Mucosa of rectum (tissue), 2 donors: ENCODE measurements at regions not wholly inside any gene's neighbourhood (a gene's known extent, or its start where the extent isn't known, plus 50 kb on each side); places are given as distances from the start of the nearest gene placed in this dataset.

ENCODE experiments used
- H3K27ac ChIP-seq, 2 donors: one replicate each; pipeline ENCODE4 v1.7.0; 2013; ENCODE audit warnings: inconsistent platforms in 2 of 2, low read depth in 2 of 2, low read length in 2 of 2
- H3K27me3 ChIP-seq, 2 donors: one replicate each; pipeline ENCODE4 v1.7.0; 2013; ENCODE audit warnings: low read length in 2 of 2; ENCODE audit not compliant: control insufficient read depth in 2 of 2, insufficient read depth in 2 of 2
- H3K36me3 ChIP-seq, 2 donors: one replicate each; pipeline ENCODE4 v1.7.0; 2013; ENCODE audit warnings: low read length in 2 of 2; ENCODE audit not compliant: control insufficient read depth in 2 of 2, insufficient read depth in 2 of 2
- H3K4me1 ChIP-seq, 2 donors: one replicate each; pipeline ENCODE4 v1.7.0; 2013; ENCODE audit warnings: low read length in 2 of 2, mild to moderate bottlenecking in 1 of 2; ENCODE audit not compliant: control insufficient read depth in 2 of 2, insufficient read depth in 2 of 2
- H3K4me3 ChIP-seq, 2 donors: one replicate each; pipeline ENCODE4 v1.7.0; 2013; ENCODE audit warnings: low read length in 2 of 2
- H3K9ac ChIP-seq, 2 donors: one replicate each; pipeline ENCODE4 v1.7.0; 2013; ENCODE audit warnings: low read length in 2 of 2, low read depth in 1 of 2, mild to moderate bottlenecking in 1 of 2
- H3K9me3 ChIP-seq, 2 donors: one replicate each; pipeline ENCODE4 v1.7.0; 2013; ENCODE audit warnings: low read length in 2 of 2; ENCODE audit not compliant: control insufficient read depth in 2 of 2
- donor health status: healthy.
- donor health status: Normal muscosa, but diverticular disease.

- no peak overlapping the region for H3K9ac ChIP-seq
Observed at GRCh38 chr11:86749821-86750401, 50.4 kb upstream of the PRSS23 start.

GRCh38 chr11:86749376-86749775, 51.0 kb upstream of the PRSS23 start:
- H3K27me3 ChIP-seq = no peaks in the 10 kb centered on the region
- H3K9ac ChIP-seq = no peak overlapping the region
- no peaks in the 10 kb centered on the region for H3K4me1 ChIP-seq
- no peaks in the 10 kb centered on the region for H3K36me3 ChIP-seq
- no peaks in the 10 kb centered on the region for H3K9me3 ChIP-seq
- H3K4me3 ChIP-seq = no peak overlapping the region
- no peak overlapping the region for H3K27ac ChIP-seq

More at GRCh38 chr11:86749821-86750401, 50.4 kb upstream of the PRSS23 start:
- Histone ChIP-seq H3K4me1 (no peaks in the 10 kb centered on the region), H3K9me3 (no peaks in the 10 kb centered on the region), H3K36me3 (no peaks in the 10 kb centered on the region), H3K27me3 (no peaks in the 10 kb centered on the region), H3K4me3 (no peak overlapping the region), H3K27ac (no peak overlapping the region)

DNA sequence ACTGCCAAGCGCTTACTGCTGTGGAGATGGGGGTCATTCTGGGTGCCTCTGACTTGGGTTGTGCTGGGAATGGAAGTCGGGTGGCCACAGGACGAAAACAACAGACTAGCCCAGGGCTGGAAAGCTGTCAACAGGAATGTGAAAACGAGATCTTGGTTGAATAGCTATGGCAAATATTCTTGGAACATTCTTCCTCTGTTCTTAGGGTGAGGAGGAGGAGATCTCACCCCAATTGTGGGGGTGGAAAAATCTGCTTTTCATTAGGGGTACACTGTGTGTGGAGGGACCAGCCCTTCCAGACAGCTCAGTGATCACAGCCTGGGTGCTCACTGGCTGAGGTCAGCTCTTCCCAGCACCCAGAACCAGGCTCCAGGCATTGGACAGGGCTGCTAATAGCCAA, 52.0 kb upstream of the PRSS23 start:
- H3K27me3 ChIP-seq = no peaks in the 10 kb centered on the region
- H3K4me1 ChIP-seq = no peaks in the 10 kb centered on the region
- H3K9me3 ChIP-seq = no peaks in the 10 kb centered on the region
- no peak overlapping the region for H3K27ac ChIP-seq
- no peak overlapping the region for H3K4me3 ChIP-seq
- no peak overlapping the region for H3K9ac ChIP-seq
- no peaks in the 10 kb centered on the region for H3K36me3 ChIP-seq

DNA sequence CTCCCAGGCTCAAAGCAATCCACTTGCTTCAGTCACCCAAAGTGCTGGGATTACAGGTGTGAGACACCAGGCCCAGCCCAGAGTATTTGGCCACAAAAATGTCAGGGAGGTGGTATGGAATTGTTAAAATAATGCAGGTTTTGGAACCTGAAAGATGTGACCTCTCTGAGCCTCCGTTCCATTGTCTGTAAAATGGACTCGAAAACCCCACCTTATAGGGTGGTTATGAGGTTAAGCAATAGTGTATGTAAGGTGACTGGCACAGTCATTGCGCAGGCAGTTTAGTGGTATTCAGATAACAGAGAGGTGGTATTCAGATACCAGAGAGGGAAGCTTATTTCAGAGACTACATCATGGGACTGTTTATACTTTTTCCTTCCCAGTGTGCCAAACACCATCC, 52.5 kb upstream of the PRSS23 start:
- Histone ChIP-seq H3K27me3 (no peaks in the 10 kb centered on the region), H3K27ac (no peak overlapping the region), H3K36me3 (no peaks in the 10 kb centered on the region)

DNA sequence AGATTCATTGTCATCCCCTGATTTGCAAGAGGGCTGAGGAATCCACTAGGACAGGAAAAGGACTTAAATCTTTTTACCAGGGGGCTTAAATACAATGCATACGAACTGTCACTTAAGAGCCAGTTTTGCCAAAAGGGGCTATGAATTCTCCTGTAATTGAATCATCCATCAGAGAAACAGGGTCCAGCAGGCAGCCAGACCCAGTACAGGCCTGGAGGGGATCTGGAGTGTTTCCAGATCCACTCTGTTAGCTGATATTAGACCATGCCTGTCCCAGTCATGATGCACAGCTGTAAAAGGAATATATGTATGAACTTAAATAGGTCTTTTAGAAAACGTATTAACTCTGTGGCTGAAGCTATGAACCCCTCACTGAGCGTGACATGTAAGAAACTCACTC, 53.8 kb upstream of the PRSS23 start:
- Histone ChIP-seq H3K36me3 (no peaks in the 10 kb centered on the region), H3K4me3 (no peak overlapping the region), H3K27me3 (no peaks in the 10 kb centered on the region), H3K9ac (no peak overlapping the region), H3K27ac (no peak overlapping the region), H3K9me3 (no peaks in the 10 kb centered on the region), H3K4me1 (no peaks in the 10 kb centered on the region)

More for the DNA sequence above, 52.5 kb upstream of the PRSS23 start:
- Histone ChIP-seq H3K4me3 (no peak overlapping the region), H3K9ac (no peak overlapping the region), H3K9me3 (no peaks in the 10 kb centered on the region), H3K4me1 (no peaks in the 10 kb centered on the region)

GRCh38 chr11:86745571-86745970, 54.8 kb upstream of the PRSS23 start:
- H3K4me1 ChIP-seq = peaks cover 5 to 6% of the 10 kb centered on the region in 2 donors

DNA sequence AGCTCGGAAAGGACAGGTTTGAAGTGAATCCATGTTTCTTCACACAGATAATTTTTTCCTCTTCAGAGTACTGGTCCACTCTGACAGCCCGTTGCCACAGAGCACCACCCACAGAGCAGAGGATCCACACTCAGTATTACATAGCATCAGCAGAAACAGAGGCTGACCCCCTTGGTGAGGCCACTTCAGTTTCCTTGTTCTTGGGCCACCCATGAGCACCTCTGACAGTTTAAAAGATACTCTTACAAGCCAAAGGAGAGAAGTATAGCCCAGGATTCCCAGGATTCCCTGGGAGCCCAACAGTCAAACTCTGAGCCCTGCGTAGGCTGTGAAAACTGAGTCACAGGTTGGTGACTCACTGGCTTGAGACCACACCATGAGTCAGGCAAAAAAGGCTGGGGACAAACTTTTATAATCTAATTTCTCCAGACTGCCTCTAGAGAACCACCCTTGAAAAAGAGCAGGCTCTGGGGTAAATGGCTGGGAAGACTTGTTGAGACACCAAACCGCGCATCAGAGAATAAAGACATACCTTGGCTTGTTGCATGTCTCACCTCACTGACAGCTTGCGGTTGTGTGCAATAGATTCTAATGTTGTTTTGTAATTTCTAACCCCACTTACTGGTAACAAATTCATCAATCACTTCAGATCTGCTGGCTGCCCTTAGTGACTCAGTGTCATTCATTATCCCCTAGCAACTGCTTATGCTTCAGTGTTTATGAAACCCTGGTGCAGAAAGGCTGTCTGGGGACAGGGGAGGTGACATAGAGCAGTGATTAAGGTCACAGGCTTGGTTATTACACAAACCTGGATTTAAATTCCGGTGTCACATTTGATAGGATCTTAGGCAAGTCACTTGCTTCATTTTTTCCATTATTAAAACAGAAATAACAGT, 56.9 kb upstream of the PRSS23 start:
- H3K27ac ChIP-seq = peak overlapping the region in 1 of 2 donors; percentile 64
- no peaks in the 10 kb centered on the region for H3K9me3 ChIP-seq
- no peaks in the 10 kb centered on the region for H3K27me3 ChIP-seq
- no peak overlapping the region for H3K4me3 ChIP-seq
- no peaks in the 10 kb centered on the region for H3K36me3 ChIP-seq
- H3K9ac ChIP-seq = no peak overlapping the region
- peaks cover 5 to 6% of the 10 kb centered on the region in 2 donors for H3K4me1 ChIP-seq

More at GRCh38 chr11:86745571-86745970, 54.8 kb upstream of the PRSS23 start:
- H3K4me3 ChIP-seq = no peak overlapping the region
- H3K36me3 ChIP-seq = no peaks in the 10 kb centered on the region
- no peak overlapping the region for H3K9ac ChIP-seq
- no peaks in the 10 kb centered on the region for H3K27me3 ChIP-seq
- no peak overlapping the region for H3K27ac ChIP-seq
- no peaks in the 10 kb centered on the region for H3K9me3 ChIP-seq

DNA sequence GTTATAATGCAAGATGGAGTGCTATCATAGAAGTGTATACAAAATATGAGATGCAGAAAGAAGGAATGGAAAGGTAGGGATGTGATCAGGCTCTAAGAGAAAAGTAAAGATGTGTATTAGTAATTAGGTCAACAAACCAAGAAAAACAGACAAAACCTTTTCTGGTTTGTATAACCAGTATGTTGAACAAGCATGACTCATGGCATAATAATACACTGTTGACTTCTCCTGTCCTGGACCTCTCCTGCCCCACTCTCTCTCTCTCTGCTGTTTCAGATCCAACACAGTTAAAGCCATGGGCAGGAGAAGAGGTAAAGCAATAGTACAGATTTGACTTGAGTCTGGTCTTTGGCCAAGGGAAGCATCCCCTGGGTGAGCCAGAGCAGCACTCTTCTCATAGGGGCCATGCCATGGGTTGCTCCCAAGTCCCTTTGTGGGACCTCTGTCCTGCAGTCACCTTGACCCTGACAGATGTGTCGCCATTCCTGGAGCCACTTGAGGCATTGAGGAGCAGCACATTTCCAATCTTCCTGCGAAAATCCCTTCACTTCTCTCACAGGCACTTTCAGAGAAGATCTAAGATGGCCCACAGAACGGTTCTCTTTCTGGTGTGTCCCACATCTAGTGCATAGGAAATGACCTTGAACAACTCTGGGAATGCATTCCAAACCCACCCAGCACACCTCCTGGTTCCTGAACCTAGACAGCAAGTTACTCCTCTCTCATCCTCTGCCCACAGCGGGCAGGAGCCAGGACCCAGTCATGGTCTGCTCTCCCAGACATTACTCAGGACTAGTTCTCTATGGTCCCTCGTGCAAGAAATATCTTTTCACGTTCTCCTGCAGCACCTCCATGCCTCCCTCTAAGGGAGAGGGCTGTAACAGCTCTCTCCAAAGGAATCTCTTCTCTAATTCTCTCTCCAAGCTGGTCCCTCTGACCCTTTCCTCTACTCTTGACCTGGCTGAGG, 58.2 kb upstream of the PRSS23 start:
- Histone ChIP-seq H3K27ac (no peak overlapping the region), H3K4me1 (peaks cover 5 to 6% of the 10 kb centered on the region in 2 donors), H3K4me3 (no peak overlapping the region), H3K9me3 (no peaks in the 10 kb centered on the region), H3K27me3 (no peaks in the 10 kb centered on the region), H3K36me3 (no peaks in the 10 kb centered on the region), H3K9ac (no peak overlapping the region)

DNA sequence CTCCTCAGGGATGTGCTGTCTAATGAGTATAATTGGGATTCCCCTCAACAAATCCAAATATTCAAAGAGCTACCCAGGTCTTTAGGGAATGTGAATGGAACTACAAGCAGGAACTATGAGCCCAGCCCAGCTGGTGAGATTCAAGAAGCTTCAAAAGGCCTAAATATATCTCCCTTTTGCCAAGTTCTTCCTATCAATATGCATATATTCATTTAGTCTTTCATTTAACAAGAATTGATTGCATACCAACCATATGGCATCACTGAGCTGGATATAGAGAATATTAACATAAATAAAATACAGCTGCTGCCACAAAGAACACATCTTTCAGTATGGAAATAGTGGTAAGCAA, 58.9 kb upstream of the PRSS23 start:
- peaks cover 5 to 6% of the 10 kb centered on the region in 2 donors for H3K4me1 ChIP-seq
- H3K4me3 ChIP-seq = no peak overlapping the region
- H3K9ac ChIP-seq = no peak overlapping the region
- peak overlapping the region; percentile 61 to 72 for H3K27ac ChIP-seq
- no peaks in the 10 kb centered on the region for H3K27me3 ChIP-seq
- H3K36me3 ChIP-seq = no peaks in the 10 kb centered on the region
- H3K9me3 ChIP-seq = no peaks in the 10 kb centered on the region
